ENCODE measurements at regions not wholly inside any gene's neighbourhood (a gene's known extent, or its start where the extent isn't known, plus 50 kb on each side); places are given as distances from the start of the nearest gene placed in this dataset.

DNA sequence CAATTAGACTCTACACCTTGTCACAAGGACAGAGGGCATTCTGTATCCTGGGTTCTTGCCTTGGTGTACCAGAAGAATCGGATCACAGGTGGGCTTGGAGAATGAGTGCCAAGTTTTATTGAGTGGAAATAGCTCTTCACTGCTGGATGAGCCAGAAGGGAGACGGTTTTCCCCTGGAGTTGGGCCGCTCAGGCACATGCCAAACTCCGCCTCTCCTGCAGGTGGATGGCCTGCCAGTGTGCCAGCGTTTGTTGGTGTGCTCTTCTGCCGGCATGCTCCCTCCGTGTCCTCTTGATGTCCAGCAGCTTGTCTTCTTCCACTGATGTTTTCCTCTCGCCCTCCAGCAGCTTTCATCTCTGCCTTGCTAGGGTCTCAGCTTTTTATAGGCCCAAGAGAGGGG, 115.5 kb upstream of the RAB27B start:
- Histone ChIP-seq H3K9me3 (replicated peaks in 1 of 2; ENCODE audit: control insufficient read depth in 1 of 2, insufficient read depth in 1 of 2, low read length in 2 of 2) (no peaks in the 10 kb centered on the region), H3K4me2 (replicated peaks; ENCODE audit: extremely low read depth, low read length, poor library complexity, severe bottlenecking) (no peak overlapping the region)

DNA sequence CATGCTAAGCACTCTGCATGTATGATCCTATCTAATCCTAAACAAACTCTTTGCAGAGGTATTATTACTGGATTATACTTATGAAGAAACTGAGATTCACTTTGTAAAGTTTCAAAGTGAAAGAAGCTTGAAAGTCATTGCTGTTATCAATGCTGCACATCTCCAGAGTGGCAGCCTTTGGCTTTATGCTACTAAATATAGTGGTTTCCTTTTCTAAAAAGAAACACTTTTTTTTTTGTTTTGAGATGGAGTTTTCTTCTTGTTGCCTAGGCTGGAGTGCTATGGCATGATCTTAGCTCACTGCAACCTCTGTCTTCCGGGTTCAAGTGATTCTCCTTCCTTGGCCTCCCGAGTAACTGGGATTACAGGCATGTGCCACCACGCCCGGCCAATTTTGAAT, 114.9 kb upstream of the RAB27B start:
- WGBS (ENCODE audit: insufficient coverage), result no CpG with 5 or more reads among the region's 4 CpGs
- intact Hi-C loops (cut with micrococcal nuclease), result no loop called here

More for the DNA sequence above, 115.5 kb upstream of the RAB27B start:
- Mint-ChIP-seq H3K36me3 (no peaks in the 10 kb centered on the region), H3K4me1 (peaks cover 7% of the 10 kb centered on the region), H3K27ac (no peak overlapping the region), H3K4me3 (no peak overlapping the region), H3K9me3 (peaks cover 0 to 4% (median 0%) of the 10 kb centered on the region in 7 donors), H3K27me3 (ENCODE audit: low read depth in 3 of 3) (peaks cover 43 to 61% (median 52%) of the 10 kb centered on the region in 3 donors)
- no peaks in the 10 kb centered on the region for H4K20me1 ChIP-seq (ENCODE audit: insufficient read depth, low read length)
- H3K27ac ChIP-seq (ENCODE audit: low read depth in 1 of 2, low read length in 2 of 2), result no peak overlapping the region
- H3K4me1 ChIP-seq (ENCODE audit: control insufficient read depth in 1 of 2, insufficient read depth in 2 of 2, low read length in 2 of 2), result peaks cover 0 to 4% of the 10 kb centered on the region in 2 donors
- no peak for DNase-seq
- 80% methylated on average over 7 of the region's 8 CpGs for WGBS (ENCODE audit: insufficient coverage)
- H2AFZ ChIP-seq (ENCODE audit: insufficient read depth, low read depth, low read length, poor library complexity, severe bottlenecking), result no peak overlapping the region
- H3K79me2 ChIP-seq (ENCODE audit: insufficient read depth, low read length), result no peaks in the 10 kb centered on the region
- H3K36me3 ChIP-seq (replicated peaks in 1 of 2; ENCODE audit: control insufficient read depth in 1 of 2, insufficient read depth in 2 of 2, low read length in 2 of 2), result no peaks in the 10 kb centered on the region
- no peak overlapping the region for H3K9ac ChIP-seq (ENCODE audit: insufficient read depth, low read length, poor library complexity, severe bottlenecking)
- intact Hi-C loops (cut with micrococcal nuclease), result no loop called here
- H3K4me3 ChIP-seq (replicated peaks in 1 of 3; ENCODE audit: low read depth in 2 of 3, low read length in 3 of 3), result no peak overlapping the region
- TF ChIP-seq, protein P1, sequence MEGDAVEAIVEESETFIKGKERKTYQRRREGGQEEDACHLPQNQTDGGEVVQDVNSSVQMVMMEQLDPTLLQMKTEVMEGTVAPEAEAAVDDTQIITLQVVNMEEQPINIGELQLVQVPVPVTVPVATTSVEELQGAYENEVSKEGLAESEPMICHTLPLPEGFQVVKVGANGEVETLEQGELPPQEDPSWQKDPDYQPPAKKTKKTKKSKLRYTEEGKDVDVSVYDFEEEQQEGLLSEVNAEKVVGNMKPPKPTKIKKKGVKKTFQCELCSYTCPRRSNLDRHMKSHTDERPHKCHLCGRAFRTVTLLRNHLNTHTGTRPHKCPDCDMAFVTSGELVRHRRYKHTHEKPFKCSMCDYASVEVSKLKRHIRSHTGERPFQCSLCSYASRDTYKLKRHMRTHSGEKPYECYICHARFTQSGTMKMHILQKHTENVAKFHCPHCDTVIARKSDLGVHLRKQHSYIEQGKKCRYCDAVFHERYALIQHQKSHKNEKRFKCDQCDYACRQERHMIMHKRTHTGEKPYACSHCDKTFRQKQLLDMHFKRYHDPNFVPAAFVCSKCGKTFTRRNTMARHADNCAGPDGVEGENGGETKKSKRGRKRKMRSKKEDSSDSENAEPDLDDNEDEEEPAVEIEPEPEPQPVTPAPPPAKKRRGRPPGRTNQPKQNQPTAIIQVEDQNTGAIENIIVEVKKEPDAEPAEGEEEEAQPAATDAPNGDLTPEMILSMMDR (IDR thresholded peaks at IDR 0.05), result no peak
- H3K27me3 ChIP-seq (ENCODE audit: control insufficient read depth in 2 of 2, insufficient read depth in 2 of 2, low read length in 2 of 2), result peaks cover 40 to 47% of the 10 kb centered on the region in 2 donors

More for the DNA sequence above, 114.9 kb upstream of the RAB27B start:
- Histone ChIP-seq H3K9ac (ENCODE audit: insufficient read depth, low read length, poor library complexity, severe bottlenecking) (no peak overlapping the region), H3K4me1 (ENCODE audit: control insufficient read depth in 1 of 2, insufficient read depth in 2 of 2, low read length in 2 of 2) (peaks cover 5 to 10% of the 10 kb centered on the region in 2 donors), H4K20me1 (ENCODE audit: insufficient read depth, low read length) (no peaks in the 10 kb centered on the region), H3K4me2 (replicated peaks; ENCODE audit: extremely low read depth, low read length, poor library complexity, severe bottlenecking) (no peak overlapping the region), H3K79me2 (ENCODE audit: insufficient read depth, low read length) (no peaks in the 10 kb centered on the region), H2AFZ (ENCODE audit: insufficient read depth, low read depth, low read length, poor library complexity, severe bottlenecking) (no peak overlapping the region), H3K4me3 (replicated peaks in 1 of 3; ENCODE audit: low read depth in 2 of 3, low read length in 3 of 3) (no peak overlapping the region), H3K9me3 (replicated peaks in 1 of 2; ENCODE audit: control insufficient read depth in 1 of 2, insufficient read depth in 1 of 2, low read length in 2 of 2) (no peaks in the 10 kb centered on the region), H3K36me3 (replicated peaks in 1 of 2; ENCODE audit: control insufficient read depth in 1 of 2, insufficient read depth in 2 of 2, low read length in 2 of 2) (no peaks in the 10 kb centered on the region), H3K27ac (ENCODE audit: low read depth in 1 of 2, low read length in 2 of 2) (no peak overlapping the region), H3K27me3 (ENCODE audit: control insufficient read depth in 2 of 2, insufficient read depth in 2 of 2, low read length in 2 of 2) (peaks cover 46 to 51% of the 10 kb centered on the region in 2 donors)
- peaks cover 45 to 67% (median 55%) of the 10 kb centered on the region in 3 donors for H3K27me3 Mint-ChIP-seq (ENCODE audit: low read depth in 3 of 3)
- H3K27ac Mint-ChIP-seq, result no peak overlapping the region
- TF ChIP-seq, protein P1 (IDR thresholded peaks at IDR 0.05), result no peak
- H3K4me1 Mint-ChIP-seq, result peaks cover 14% of the 10 kb centered on the region
- H3K9me3 Mint-ChIP-seq, result peaks cover 0 to 4% (median 0%) of the 10 kb centered on the region in 7 donors
- H3K36me3 Mint-ChIP-seq, result no peaks in the 10 kb centered on the region
- H3K4me3 Mint-ChIP-seq, result no peak overlapping the region
- DNase-seq, result no peak
